CD14-positive monocyte (primary cell): ENCODE measurements at regions not wholly inside any gene's neighbourhood (a gene's known extent, or its start where the extent isn't known, plus 50 kb on each side); places are given as distances from the start of the nearest gene placed in this dataset.

Source experiments
- DNase-seq, 3 donors: peaks; one replicate each; pipeline ENCODE4 v3.0.0-alpha.2; 2011 to 2022
- H2AFZ ChIP-seq: 2 replicates; pipeline ENCODE4 v1.6.0; 2012; ENCODE audit warnings: mild to moderate bottlenecking, low read depth, low read length, inconsistent platforms; ENCODE audit not compliant: insufficient read depth, poor library complexity, severe bottlenecking
- H3K27ac ChIP-seq, 2 donors: 1 replicate in 1 of 2; 2 replicates in 1 of 2; pipeline ENCODE4 v1.5.1; 2012 to 2013; ENCODE audit warnings: low read length in 2 of 2, control low read depth in 1 of 2, inconsistent platforms in 1 of 2, low read depth in 1 of 2, mild to moderate bottlenecking in 1 of 2
- H3K27me3 ChIP-seq, 2 donors: one replicate each; pipeline versions ENCODE4 v1.6.0 to v1.6.1; 2011 to 2013; ENCODE audit warnings: low read length in 2 of 2; ENCODE audit not compliant: control insufficient read depth in 2 of 2, insufficient read depth in 2 of 2
- H3K36me3 ChIP-seq, 2 donors: replicated peaks in 1 of 2; 1 replicate in 1 of 2; 2 replicates in 1 of 2; pipeline versions ENCODE4 v1.5.1 to v1.6.1; 2012 to 2013; ENCODE audit warnings: low read length in 2 of 2, control low read depth in 1 of 2, inconsistent platforms in 1 of 2, mild to moderate bottlenecking in 1 of 2; ENCODE audit not compliant: insufficient read depth in 2 of 2, control insufficient read depth in 1 of 2
- H3K4me1 ChIP-seq, 2 donors: 1 replicate in 1 of 2; 2 replicates in 1 of 2; pipeline versions ENCODE4 v1.5.1 to v1.6.1; 2012 to 2013; ENCODE audit warnings: low read length in 2 of 2, control low read depth in 1 of 2, inconsistent platforms in 1 of 2, mild to moderate bottlenecking in 1 of 2, moderate library complexity in 1 of 2; ENCODE audit not compliant: insufficient read depth in 2 of 2, control insufficient read depth in 1 of 2
- H3K4me2 ChIP-seq: replicated peaks from 2 replicates; pipeline ENCODE3; 2012; ENCODE audit warnings: low read length, moderate library complexity, mild to moderate bottlenecking; ENCODE audit not compliant: poor library complexity, severe bottlenecking; ENCODE audit errors: extremely low read depth
- H3K4me3 ChIP-seq, 3 experiments: fragments of 200-600 bp in 1 of 3; sonication (generic) in 1 of 3; replicated peaks in 1 of 3; 1 replicate in 2 of 3; 2 replicates in 1 of 3; pipeline ENCODE4 v1.5.1; 2011 to 2013; ENCODE audit warnings: low read length in 3 of 3, mild to moderate bottlenecking in 3 of 3, control low read depth in 2 of 3, low read depth in 2 of 3, inconsistent platforms in 1 of 3, moderate library complexity in 1 of 3
- H3K79me2 ChIP-seq: 2 replicates; pipeline ENCODE4 v1.6.0; 2012; ENCODE audit warnings: mild to moderate bottlenecking, control low read depth, inconsistent platforms, low read length, moderate library complexity; ENCODE audit not compliant: insufficient read depth
- H3K9ac ChIP-seq: 2 replicates; pipeline ENCODE4 v1.6.0; 2017; ENCODE audit warnings: low read length, mild to moderate bottlenecking; ENCODE audit not compliant: insufficient read depth, poor library complexity, severe bottlenecking
- H3K9me3 ChIP-seq, 2 donors: replicated peaks in 1 of 2; 1 replicate in 1 of 2; 2 replicates in 1 of 2; pipeline versions ENCODE4 v1.5.1 to v1.6.1; 2012 to 2013; ENCODE audit warnings: low read length in 2 of 2, control low read depth in 1 of 2; ENCODE audit not compliant: control insufficient read depth in 1 of 2, insufficient read depth in 1 of 2
- H4K20me1 ChIP-seq: 2 replicates; pipeline ENCODE4 v1.6.0; 2012; ENCODE audit warnings: mild to moderate bottlenecking, low read length, control low read depth, moderate library complexity; ENCODE audit not compliant: insufficient read depth
- H3K27ac Mint-ChIP-seq, 7 donors: one replicate each; pipeline ENCODE4 v1.8.0; 2020; ENCODE audit warnings: mild to moderate bottlenecking in 7 of 7, mixed read lengths in 7 of 7, moderate library complexity in 6 of 7, inconsistent platforms in 2 of 7
- H3K27me3 Mint-ChIP-seq, 3 donors: one replicate each; pipeline ENCODE4 v1.8.0; 2021 to 2022; ENCODE audit warnings: low read depth in 3 of 3, mild to moderate bottlenecking in 3 of 3, mixed read lengths in 3 of 3, moderate library complexity in 3 of 3, inconsistent platforms in 1 of 3
- H3K36me3 Mint-ChIP-seq, 2 donors: one replicate each; pipeline ENCODE4 v1.8.0; 2020; ENCODE audit warnings: mixed read lengths in 2 of 2, inconsistent platforms in 1 of 2, mild to moderate bottlenecking in 1 of 2
- H3K4me1 Mint-ChIP-seq: one replicate; pipeline ENCODE4 v1.8.0; 2020; ENCODE audit warnings: mild to moderate bottlenecking, mixed read lengths
- H3K4me3 Mint-ChIP-seq, 2 donors: one replicate each; pipeline ENCODE4 v1.8.0; 2020; ENCODE audit warnings: mild to moderate bottlenecking in 2 of 2, mixed read lengths in 2 of 2, moderate library complexity in 1 of 2
- H3K9me3 Mint-ChIP-seq, 7 donors: one replicate each; pipeline ENCODE4 v1.8.0; 2020 to 2022; ENCODE audit warnings: mixed read lengths in 7 of 7, mild to moderate bottlenecking in 6 of 7, moderate library complexity in 6 of 7, inconsistent platforms in 2 of 7
- CTCF ChIP-seq: fragments of 200-600 bp; IDR thresholded peaks from one replicate; pipeline ENCODE4 v1.8.0; 2022; ENCODE audit warnings: antibody characterized with exemption, mild to moderate bottlenecking
- WGBS: methylation state at CpG from one replicate; pipeline ENCODE4 v1.1.5; 2013; ENCODE audit warnings: missing lambda C conversion rate; ENCODE audit not compliant: insufficient coverage; 5-methylcytosine and 5-hydroxymethylcytosine counted together
- intact Hi-C, 2 donors: fragments of 100-400 bp; cut with micrococcal nuclease; formaldehyde crosslinking; loops; one replicate each; pipeline versions ENCODE4 v1.15.0 to v1.15.1; 2023

- H3K4me3 Mint-ChIP-seq, result no peak overlapping the region
- H3K9me3 ChIP-seq, result no peaks in the 10 kb centered on the region
- no peak overlapping the region for H3K4me2 ChIP-seq
- no peaks in the 10 kb centered on the region for H3K36me3 ChIP-seq
- peak overlapping the region in 1 of 7 donors; percentile 54 for H3K27ac Mint-ChIP-seq
- no peaks in the 10 kb centered on the region for H3K79me2 ChIP-seq
- no peaks in the 10 kb centered on the region for H4K20me1 ChIP-seq
- no peak for DNase-seq
- no peak overlapping the region for H3K9ac ChIP-seq
- no peaks in the 10 kb centered on the region for H3K27me3 ChIP-seq
- intact Hi-C loops, result no loop called here
- peaks cover 0 to 3% (median 0%) of the 10 kb centered on the region in 7 donors for H3K9me3 Mint-ChIP-seq
- no peak overlapping the region for H3K4me3 ChIP-seq
- H3K4me1 ChIP-seq, result no peaks in the 10 kb centered on the region
- no peak overlapping the region for H2AFZ ChIP-seq
- H3K4me1 Mint-ChIP-seq, result no peaks in the 10 kb centered on the region
- 91% methylated on average over 4 of the region's 5 CpGs for WGBS
- peaks cover 3 to 9% (median 6%) of the 10 kb centered on the region in 3 donors for H3K27me3 Mint-ChIP-seq
- no peaks in the 10 kb centered on the region for H3K36me3 Mint-ChIP-seq
- TF ChIP-seq CTCF, result no peak
- H3K27ac ChIP-seq, result no peak overlapping the region
These were observed 170.3 kb downstream of the ERCC6L2 start for GRCh38 chr9:96045811-96046210.

- no peak overlapping the region for H3K27ac Mint-ChIP-seq
- no peak overlapping the region for H3K4me3 ChIP-seq
- H3K4me1 ChIP-seq, result no peaks in the 10 kb centered on the region
- H3K4me1 Mint-ChIP-seq, result no peaks in the 10 kb centered on the region
- H3K27me3 ChIP-seq, result no peaks in the 10 kb centered on the region
- H3K9ac ChIP-seq, result no peak overlapping the region
- peaks cover 0 to 3% of the 10 kb centered on the region in 2 donors for H3K9me3 ChIP-seq
- H3K36me3 Mint-ChIP-seq, result no peaks in the 10 kb centered on the region
- intact Hi-C loops, result no loop called here
- H3K36me3 ChIP-seq, result no peaks in the 10 kb centered on the region
- no peak overlapping the region for H2AFZ ChIP-seq
- WGBS, result 100% methylated on average over 2 of the region's 4 CpGs
- H4K20me1 ChIP-seq, result no peaks in the 10 kb centered on the region
- H3K9me3 Mint-ChIP-seq, result peaks cover under 1 to 8% (median 3%) of the 10 kb centered on the region in 7 donors
- peaks cover 4 to 9% (median 6%) of the 10 kb centered on the region in 3 donors for H3K27me3 Mint-ChIP-seq
- no peak overlapping the region for H3K27ac ChIP-seq
- DNase-seq, result no peak
- H3K4me3 Mint-ChIP-seq, result no peak overlapping the region
- H3K4me2 ChIP-seq, result no peak overlapping the region
- no peaks in the 10 kb centered on the region for H3K79me2 ChIP-seq
- no peak for TF ChIP-seq CTCF
These were observed 168.9 kb downstream of the ERCC6L2 start for GRCh38 chr9:96044401-96044800.
